ENCODE measurements at regions not wholly inside any gene's neighbourhood (a gene's known extent, or its start where the extent isn't known, plus 50 kb on each side); places are given as distances from the start of the nearest gene placed in this dataset.

DNA sequence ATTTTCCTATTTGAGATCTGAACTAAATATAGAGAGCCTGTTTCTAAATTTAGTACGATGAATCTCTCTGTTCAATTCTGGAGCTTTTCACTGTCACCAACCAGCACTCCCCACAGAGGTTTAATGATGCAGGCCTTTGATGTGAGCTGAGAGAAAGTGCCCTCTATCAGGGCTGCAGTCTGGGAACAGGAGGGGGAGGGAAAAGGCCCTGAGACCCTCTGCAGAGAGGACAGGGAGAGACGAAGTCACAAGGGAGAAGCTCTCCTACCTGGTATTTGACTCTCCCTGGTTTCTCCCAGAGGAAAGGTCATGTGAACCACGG, 206.8 kb upstream of the SOX1 start:
- TF ChIP-seq, protein P1, sequence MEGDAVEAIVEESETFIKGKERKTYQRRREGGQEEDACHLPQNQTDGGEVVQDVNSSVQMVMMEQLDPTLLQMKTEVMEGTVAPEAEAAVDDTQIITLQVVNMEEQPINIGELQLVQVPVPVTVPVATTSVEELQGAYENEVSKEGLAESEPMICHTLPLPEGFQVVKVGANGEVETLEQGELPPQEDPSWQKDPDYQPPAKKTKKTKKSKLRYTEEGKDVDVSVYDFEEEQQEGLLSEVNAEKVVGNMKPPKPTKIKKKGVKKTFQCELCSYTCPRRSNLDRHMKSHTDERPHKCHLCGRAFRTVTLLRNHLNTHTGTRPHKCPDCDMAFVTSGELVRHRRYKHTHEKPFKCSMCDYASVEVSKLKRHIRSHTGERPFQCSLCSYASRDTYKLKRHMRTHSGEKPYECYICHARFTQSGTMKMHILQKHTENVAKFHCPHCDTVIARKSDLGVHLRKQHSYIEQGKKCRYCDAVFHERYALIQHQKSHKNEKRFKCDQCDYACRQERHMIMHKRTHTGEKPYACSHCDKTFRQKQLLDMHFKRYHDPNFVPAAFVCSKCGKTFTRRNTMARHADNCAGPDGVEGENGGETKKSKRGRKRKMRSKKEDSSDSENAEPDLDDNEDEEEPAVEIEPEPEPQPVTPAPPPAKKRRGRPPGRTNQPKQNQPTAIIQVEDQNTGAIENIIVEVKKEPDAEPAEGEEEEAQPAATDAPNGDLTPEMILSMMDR (IDR thresholded peaks at IDR 0.05), result no peak
- TF ChIP-seq POLR2AphosphoS5 (IDR thresholded peaks at IDR 0.05), result no peak

All from gastroesophageal sphincter (tissue), 3 donors.